PC-3 (cell line): ENCODE measurements at regions not wholly inside any gene's neighbourhood (a gene's known extent, or its start where the extent isn't known, plus 50 kb on each side); places are given as distances from the start of the nearest gene placed in this dataset.

Experiments used
- EZH2 ChIP-seq: fragments of 300-600 bp; sonication (generic); IDR thresholded peaks from one replicate; pipeline ENCODE4 v1.6.1; 2017; ENCODE audit warnings: antibody characterized with exemption, mild to moderate bottlenecking, low read length; ENCODE audit not compliant: unreplicated experiment
- EZH2phosphoT487 ChIP-seq: fragments of 300-600 bp; sonication (generic); IDR thresholded peaks from 2 replicates; pipeline ENCODE4 v1.6.1; 2018; ENCODE audit warnings: mild to moderate bottlenecking, antibody characterized with exemption, low read length, borderline replicate concordance
- TF ChIP-seq, protein P1 (sequence below): fragments of 300-600 bp; sonication (generic); conservative IDR thresholded peaks from 2 replicates; pipeline ENCODE4 v1.5.1; 2017; ENCODE audit warnings: antibody characterized with exemption, low read depth, mild to moderate bottlenecking, low read length

DNA sequence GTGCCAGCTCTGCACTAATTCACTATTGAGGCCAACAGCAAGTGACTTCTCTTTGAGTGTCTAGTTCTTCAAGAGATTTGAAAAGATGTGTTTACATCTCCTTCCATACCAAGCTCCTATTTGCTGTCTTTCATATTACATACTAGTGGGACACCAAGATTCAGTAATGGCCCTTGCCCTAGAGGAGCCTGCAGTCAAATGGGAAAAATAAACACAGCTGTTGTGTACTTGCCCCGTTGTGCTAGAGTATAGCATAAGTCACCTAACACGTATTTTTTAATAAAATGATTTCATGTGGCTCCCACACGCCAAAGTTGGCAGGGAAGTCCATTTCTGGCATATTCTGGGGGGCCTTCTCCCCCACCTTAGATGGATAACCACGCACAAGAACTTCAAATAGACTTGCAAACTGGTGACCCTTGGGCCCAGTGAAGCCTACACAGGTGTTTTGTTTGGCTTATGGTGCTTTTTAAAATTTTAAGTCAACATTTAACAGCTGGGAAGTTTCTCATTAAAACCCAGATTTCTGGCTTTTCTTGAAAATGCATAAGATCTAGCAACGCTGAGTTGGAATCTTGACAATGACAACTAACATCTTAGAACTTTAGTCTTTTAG, 95.3 kb upstream of the LPP start:
- TF ChIP-seq, protein P1, sequence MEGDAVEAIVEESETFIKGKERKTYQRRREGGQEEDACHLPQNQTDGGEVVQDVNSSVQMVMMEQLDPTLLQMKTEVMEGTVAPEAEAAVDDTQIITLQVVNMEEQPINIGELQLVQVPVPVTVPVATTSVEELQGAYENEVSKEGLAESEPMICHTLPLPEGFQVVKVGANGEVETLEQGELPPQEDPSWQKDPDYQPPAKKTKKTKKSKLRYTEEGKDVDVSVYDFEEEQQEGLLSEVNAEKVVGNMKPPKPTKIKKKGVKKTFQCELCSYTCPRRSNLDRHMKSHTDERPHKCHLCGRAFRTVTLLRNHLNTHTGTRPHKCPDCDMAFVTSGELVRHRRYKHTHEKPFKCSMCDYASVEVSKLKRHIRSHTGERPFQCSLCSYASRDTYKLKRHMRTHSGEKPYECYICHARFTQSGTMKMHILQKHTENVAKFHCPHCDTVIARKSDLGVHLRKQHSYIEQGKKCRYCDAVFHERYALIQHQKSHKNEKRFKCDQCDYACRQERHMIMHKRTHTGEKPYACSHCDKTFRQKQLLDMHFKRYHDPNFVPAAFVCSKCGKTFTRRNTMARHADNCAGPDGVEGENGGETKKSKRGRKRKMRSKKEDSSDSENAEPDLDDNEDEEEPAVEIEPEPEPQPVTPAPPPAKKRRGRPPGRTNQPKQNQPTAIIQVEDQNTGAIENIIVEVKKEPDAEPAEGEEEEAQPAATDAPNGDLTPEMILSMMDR, result no peak
- TF ChIP-seq EZH2, result no peak
- TF ChIP-seq EZH2phosphoT487, result no peak
